ENCODE measurements at regions not wholly inside any gene's neighbourhood (a gene's known extent, or its start where the extent isn't known, plus 50 kb on each side); places are given as distances from the start of the nearest gene placed in this dataset.

- TF ChIP-seq USF2 (CRISPR knock-in tag; IDR thresholded peaks at IDR 0.05) (no peak), NR2C2 (CRISPR knock-in tag; IDR thresholded peaks at IDR 0.05) (no peak), CTCF (IDR thresholded peaks at IDR 0.05) (no peak), SMAD4 (CRISPR knock-in tag; IDR thresholded peaks at IDR 0.05) (no peak)
These were observed 146.9 kb downstream of the TEX29 start (continued) for GRCh38 chr13:111467111-111467890.

- ATAC-seq (no peak), DNase-seq (ENCODE audit: low spot score) (no peak)
- no peaks in the 10 kb centered on the region for H3K36me3 Mint-ChIP-seq
- H3K9me3 Mint-ChIP-seq: peaks cover 8% of the 10 kb centered on the region
- ChIA-PET POLR2A (no interaction called here), CTCF (no interaction called here)
- H3K27me3 Mint-ChIP-seq (ENCODE audit: low read depth): no peaks in the 10 kb centered on the region
- no peak for TF ChIP-seq NR3C1 (CRISPR knock-in tag; conservative IDR thresholded peaks at IDR 0.05; ENCODE audit: low read depth)
- no peak for TF ChIP-seq ATF1 (CRISPR knock-in tag; IDR thresholded peaks at IDR 0.05)
- TF ChIP-seq ZBTB43 (CRISPR knock-in tag; IDR thresholded peaks at IDR 0.05): no peak
- no peak for TF ChIP-seq ZNF425 (CRISPR knock-in tag; conservative IDR thresholded peaks at IDR 0.05)
- TF ChIP-seq KAT7 (CRISPR knock-in tag; IDR thresholded peaks at IDR 0.05; ENCODE audit: borderline replicate concordance): no peak
- TF ChIP-seq STAT6 (CRISPR knock-in tag; conservative IDR thresholded peaks at IDR 0.05; ENCODE audit: low read depth): no peak
- no peak for TF ChIP-seq PRDM15 (CRISPR knock-in tag; IDR thresholded peaks at IDR 0.05)
- no peak for TF ChIP-seq CBFB (CRISPR knock-in tag; IDR thresholded peaks at IDR 0.05; ENCODE audit: low read depth)
- no peaks in the 10 kb centered on the region for H3K4me1 Mint-ChIP-seq
- no peak overlapping the region for H3K4me3 Mint-ChIP-seq
- H3K27ac Mint-ChIP-seq: no peak overlapping the region
These were observed 147.9 kb downstream of the TEX29 start for GRCh38 chr13:111468037-111468959.

All from WTC11 (cell line).